DMS114 treated with DMSO at 0.1 percent for 48 hours (cell line): ENCODE measurements at regions not wholly inside any gene's neighbourhood (a gene's known extent, or its start where the extent isn't known, plus 50 kb on each side); places are given as distances from the start of the nearest gene placed in this dataset.
"Not testable (repeated sequence)": the region's sequence is repeated elsewhere in the genome, so short reads cannot be mapped to it uniquely, and the experiment has no call there.

Experiments
- DNase-seq: peaks from one replicate; lab custom pipeline; 2025; ENCODE audit not compliant: unreplicated experiment; lab: John Stamatoyannopoulos, UW

- no peak for DNase-seq
Observed at GRCh38 chr1:9465640-9466039, 73.6 kb upstream of the SLC25A33 start.

GRCh38 chr1:9466780-9467758, 72.2 kb upstream of the SLC25A33 start:
- DNase-seq: no peak

DNA sequence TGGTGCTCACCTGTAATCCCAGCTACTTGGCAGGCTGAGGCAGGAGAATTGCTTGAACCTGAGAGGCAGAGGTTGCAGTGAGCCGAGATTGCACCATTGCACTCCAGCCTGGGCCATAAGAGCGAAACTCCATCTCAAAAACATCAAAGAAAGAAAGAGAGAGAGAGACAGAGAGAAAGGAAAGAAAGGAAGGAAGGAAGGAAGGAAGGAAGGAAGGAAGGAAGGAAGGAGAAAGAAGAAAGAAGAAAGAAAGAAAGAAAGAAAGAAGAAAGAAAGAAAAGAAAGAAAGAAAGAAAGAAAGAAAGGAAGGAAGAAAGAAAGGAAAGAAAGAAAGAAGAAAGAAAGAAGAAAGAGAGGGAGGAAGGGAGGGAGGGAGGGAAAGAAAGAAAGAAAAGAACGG, 69.4 kb upstream of the SLC25A33 start:
- not testable (repeated sequence) for DNase-seq

GRCh38 chr1:9471679-9472078, 67.6 kb upstream of the SLC25A33 start:
- DNase-seq: no peak

- DNase-seq: no peak
Observed at GRCh38 chr1:9472386-9473031, 66.8 kb upstream of the SLC25A33 start.

DNA sequence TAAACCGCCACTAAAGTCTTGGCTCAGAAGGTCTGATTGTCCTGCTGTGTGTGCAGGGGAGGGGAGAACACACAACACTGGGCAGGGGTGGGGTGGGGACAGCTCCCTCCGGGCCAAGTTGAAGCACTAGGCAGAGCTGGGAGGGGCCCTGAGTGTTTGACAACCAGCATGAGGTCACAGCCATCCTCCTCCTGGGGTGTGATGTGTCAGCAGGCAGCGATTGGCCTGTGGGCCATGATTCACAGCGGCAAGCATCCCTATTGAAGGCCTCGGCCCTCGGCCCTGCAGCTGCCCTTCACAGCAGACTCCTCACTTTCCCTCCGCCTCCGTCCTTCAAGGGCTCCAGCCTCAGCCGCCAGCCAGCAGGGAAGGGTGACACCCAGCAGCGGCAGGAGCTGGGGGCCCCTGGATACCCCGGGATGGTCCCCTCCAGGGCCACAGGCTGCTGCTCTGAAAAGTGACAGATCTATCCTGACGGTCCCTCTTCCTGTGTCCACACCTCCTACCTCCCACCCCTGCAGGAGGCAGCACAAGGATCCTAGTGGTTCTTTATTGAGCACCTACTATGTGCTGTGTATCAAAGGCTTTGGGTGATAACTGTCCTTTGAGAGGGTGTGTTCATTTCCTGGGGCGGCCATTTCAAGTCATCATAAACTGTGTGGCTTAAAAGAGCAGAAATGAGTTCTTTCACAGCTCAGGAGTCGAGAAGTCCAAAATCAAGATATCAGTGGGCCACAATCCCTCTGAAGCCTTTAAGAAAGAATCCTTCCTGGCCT, 66.0 kb upstream of the SLC25A33 start:
- DNase-seq: no peak

DNA sequence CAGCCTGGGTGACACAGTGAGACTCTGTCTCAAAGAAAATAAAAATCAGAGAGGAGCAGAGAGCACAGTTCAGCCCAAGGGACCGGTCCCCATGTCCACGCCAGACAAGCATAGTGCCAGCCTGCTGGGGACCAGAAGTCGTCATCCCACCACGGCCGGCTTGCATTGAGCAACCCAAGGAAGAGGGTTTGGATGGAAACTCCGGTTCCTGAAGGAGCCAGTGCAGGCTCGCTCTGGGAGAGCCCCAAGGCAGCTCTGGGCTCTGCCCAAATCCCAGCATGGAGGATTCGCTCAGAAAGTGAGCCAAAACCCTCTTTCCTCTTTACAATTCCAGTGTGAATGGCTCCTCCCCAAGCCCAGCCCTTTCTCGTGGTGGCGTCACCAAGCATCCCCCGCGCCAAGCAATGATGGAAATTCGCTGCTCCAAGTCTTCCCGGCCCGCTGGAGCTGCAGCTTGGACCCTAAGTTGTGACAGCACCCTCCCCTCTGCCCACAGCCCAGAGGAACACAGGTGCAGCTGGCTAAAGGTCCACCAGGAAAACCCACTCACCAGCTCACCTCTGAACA, 64.1 kb upstream of the SLC25A33 start:
- no peak for DNase-seq

GRCh38 chr1:9476790-9477463, 62.3 kb upstream of the SLC25A33 start:
- no peak for DNase-seq

DNA sequence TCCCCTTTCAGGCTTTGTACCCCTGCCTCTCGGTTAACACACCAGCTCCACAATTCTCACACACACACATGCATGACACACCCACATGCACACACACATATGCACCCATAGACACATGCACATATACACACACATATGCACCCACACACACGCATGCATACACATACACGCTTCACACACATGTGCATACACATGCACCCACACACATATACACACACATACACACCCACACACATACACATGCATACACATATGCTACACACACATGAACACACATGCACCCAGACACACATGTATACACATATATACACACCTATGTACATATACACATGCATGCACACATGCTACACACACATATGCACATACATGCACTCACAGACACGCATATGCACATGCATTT, 61.7 kb upstream of the SLC25A33 start:
- DNase-seq: no peak

- no peak for DNase-seq
Observed at GRCh38 chr1:9478021-9478420, 61.2 kb upstream of the SLC25A33 start.

GRCh38 chr1:9481048-9481447, 58.2 kb upstream of the SLC25A33 start:
- no peak for DNase-seq

DNA sequence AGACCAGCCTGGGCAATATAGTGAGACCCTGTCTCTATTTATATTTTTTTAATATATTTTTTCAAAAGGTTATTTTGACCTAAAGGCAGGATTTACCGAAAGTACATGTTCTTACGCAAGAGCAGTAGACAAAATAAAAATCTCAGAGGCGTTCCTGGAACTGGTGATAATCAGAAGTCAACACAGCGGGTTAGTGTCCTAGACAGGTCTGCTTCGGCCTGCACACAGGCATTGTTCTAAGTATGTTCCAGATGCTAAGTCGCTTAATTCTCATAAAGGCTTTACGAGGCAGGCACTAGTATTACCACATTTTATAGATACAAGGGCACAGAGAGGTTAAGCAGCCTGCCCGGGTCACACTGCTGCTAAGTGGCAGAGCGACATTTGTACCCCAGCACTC, 56.9 kb upstream of the SLC25A33 start:
- DNase-seq: no peak

DNA sequence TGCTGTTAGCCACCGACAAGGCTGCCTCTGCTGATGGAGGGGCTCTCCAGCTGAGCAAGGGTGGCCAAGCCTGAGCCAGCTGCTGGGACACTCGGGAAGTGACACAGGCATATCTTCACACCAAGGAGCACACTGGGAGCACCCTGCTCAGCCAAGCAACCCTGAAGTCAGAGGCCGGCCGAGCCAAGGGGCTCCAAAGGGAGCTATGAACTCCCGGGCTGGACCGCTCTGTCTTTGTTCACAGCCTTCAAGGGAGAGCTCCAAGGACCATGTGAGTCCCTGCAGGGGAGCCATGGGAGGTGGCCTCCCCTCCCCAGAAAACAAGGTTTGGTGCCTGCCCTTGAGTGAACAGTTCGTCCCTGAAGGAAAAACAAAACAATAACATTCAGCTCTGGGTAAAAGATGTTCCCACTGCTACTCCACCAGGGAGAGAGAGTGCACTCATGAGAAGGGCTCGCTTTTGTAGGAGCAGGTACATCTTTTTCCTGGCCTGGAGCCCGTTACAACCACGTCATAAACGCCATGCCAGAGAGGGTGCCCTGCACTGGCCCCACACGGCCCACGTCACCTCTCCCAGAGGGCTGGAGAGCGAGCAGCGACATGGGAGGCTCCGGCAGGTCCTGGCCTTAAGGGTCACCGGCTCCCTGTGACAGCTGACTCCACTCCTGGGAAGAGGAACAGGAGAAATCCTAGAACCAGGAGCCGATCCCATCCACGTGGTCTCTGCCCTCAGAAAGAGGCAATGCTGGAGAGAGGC, 56.3 kb upstream of the SLC25A33 start:
- no peak for DNase-seq

DNA sequence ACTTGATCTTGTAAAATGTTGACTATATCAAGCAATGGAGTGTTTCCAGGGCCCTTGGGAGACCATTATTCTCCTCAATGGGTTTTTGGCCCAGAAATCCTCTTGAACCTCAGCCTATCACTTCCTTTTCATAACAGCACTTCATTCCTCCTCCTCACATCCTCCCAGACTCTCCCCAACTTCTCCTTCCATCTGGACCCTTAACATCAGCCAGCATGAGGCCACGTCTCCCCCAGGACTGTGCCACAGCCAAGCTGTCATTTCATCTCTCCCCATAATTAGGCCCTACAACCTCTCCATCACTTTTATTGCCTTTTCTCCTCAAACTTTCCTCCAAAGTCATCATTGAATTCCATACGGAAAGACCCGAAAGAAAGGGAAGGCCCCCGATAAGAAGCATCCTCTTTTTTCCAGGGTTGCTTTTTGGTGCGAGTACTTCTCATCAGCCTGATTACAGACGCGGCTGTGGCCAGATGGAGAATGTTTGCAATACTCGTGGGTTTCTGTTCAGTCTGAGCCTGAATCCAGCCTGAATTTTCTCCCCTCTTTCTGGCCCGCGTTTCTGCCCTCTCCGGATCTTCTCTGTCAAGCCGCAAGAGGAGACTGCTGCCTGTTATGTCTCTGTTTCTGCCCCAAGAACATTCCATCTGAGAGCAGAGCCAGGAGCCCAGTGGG, 52.7 kb upstream of the SLC25A33 start:
- DNase-seq: no peak
